SH-SY5Y (cell line): ENCODE measurements at regions not wholly inside any gene's neighbourhood (a gene's known extent, or its start where the extent isn't known, plus 50 kb on each side); places are given as distances from the start of the nearest gene placed in this dataset.

Source experiments
- GATA2 ChIP-seq: IDR thresholded peaks from 2 replicates; pipeline ENCODE4 v1.6.1; 2011; ENCODE audit warnings: mild to moderate bottlenecking, low read depth, low read length
- GATA3 ChIP-seq: IDR thresholded peaks from 2 replicates; pipeline ENCODE4 v1.6.1; 2011; ENCODE audit warnings: low read depth, mild to moderate bottlenecking, low read length, moderate library complexity

GRCh38 chr6:85016726-85017125 lies 252.3 kb upstream of the TBX18 start:
- TF ChIP-seq GATA2 (no peak), GATA3 (no peak)
